Activated naive CD4-positive, alpha-beta T cell treated with anti-CD3 and anti-CD28 coated beads for 36 hours (primary cell): ENCODE measurements at regions not wholly inside any gene's neighbourhood (a gene's known extent, or its start where the extent isn't known, plus 50 kb on each side); places are given as distances from the start of the nearest gene placed in this dataset.

Experiments
- CTCF ChIA-PET: fragments of 350-600 bp; sonication (Branson Sonifier 250); formaldehyde crosslinking; loops from one replicate; lab custom pipeline; 2021; ENCODE audit warnings: antibody characterized with exemption; lab: Charles Lee
- DNase-seq: peaks from one replicate; pipeline ENCODE4 v3.0.0-alpha.2; 2020
- H3K27ac Mint-ChIP-seq: one replicate; pipeline ENCODE4 v1.8.0; 2021; ENCODE audit warnings: mild to moderate bottlenecking, mixed read lengths
- H3K27me3 Mint-ChIP-seq: one replicate; pipeline ENCODE4 v1.8.0; 2021; ENCODE audit warnings: low read depth, mixed read lengths
- H3K36me3 Mint-ChIP-seq: one replicate; pipeline ENCODE4 v1.8.0; 2021; ENCODE audit warnings: low read depth, mixed read lengths
- H3K4me1 Mint-ChIP-seq: one replicate; pipeline ENCODE4 v1.8.0; 2021; ENCODE audit warnings: low read depth, mixed read lengths
- H3K4me3 Mint-ChIP-seq: one replicate; pipeline ENCODE4 v1.8.0; 2021; ENCODE audit warnings: mild to moderate bottlenecking, moderate library complexity, mixed read lengths
- H3K9me3 Mint-ChIP-seq: one replicate; pipeline ENCODE4 v1.8.0; 2021; ENCODE audit warnings: mixed read lengths
- intact Hi-C: fragments of 100-400 bp; cut with micrococcal nuclease; formaldehyde crosslinking; loops from one replicate; pipeline ENCODE4 v1.15.1; 2023

GRCh38 chr2:71787476-71788185 is 334.3 kb downstream of the DYSF start:
- CTCF ChIA-PET: interaction anchor here (0.5 kb wide), 1 partner anchor 248 kb away, joined by 5 read pairs; no protein-coding TSS in a partner anchor
- H3K4me1 Mint-ChIP-seq: no peaks in the 10 kb centered on the region
- peaks cover 4% of the 10 kb centered on the region for H3K27me3 Mint-ChIP-seq
- H3K36me3 Mint-ChIP-seq: no peaks in the 10 kb centered on the region
- H3K4me3 Mint-ChIP-seq: no peak overlapping the region
- H3K27ac Mint-ChIP-seq: no peak overlapping the region
- DNase-seq: no peak
- H3K9me3 Mint-ChIP-seq: no peaks in the 10 kb centered on the region
- intact Hi-C loops: no loop called here

GRCh38 chr2:71787108-71787415 is 333.7 kb downstream of the DYSF start:
- Mint-ChIP-seq H3K36me3 (no peaks in the 10 kb centered on the region), H3K4me3 (no peak overlapping the region), H3K4me1 (no peaks in the 10 kb centered on the region), H3K9me3 (no peaks in the 10 kb centered on the region), H3K27ac (no peak overlapping the region), H3K27me3 (peaks cover 4% of the 10 kb centered on the region)
- intact Hi-C loops: no loop called here
- CTCF ChIA-PET: interaction anchor here (0.5 kb wide), 1 partner anchor 247 kb away, joined by 5 read pairs; no protein-coding TSS in a partner anchor
- DNase-seq: no peak

GRCh38 chr2:71786291-71787107 is 333.1 kb downstream of the DYSF start:
- intact Hi-C loops: no loop called here
- Mint-ChIP-seq H3K4me1 (no peaks in the 10 kb centered on the region), H3K27me3 (peaks cover 4% of the 10 kb centered on the region), H3K4me3 (no peak overlapping the region), H3K9me3 (no peaks in the 10 kb centered on the region), H3K27ac (no peak overlapping the region), H3K36me3 (no peaks in the 10 kb centered on the region)
- CTCF ChIA-PET: interaction anchor here (0.5 kb wide), 1 partner anchor 247 kb away, joined by 5 read pairs; no protein-coding TSS in a partner anchor
- DNase-seq: no peak

GRCh38 chr2:71785516-71785981 is 332.2 kb downstream of the DYSF start:
- intact Hi-C loops: no loop called here
- DNase-seq: no peak
- Mint-ChIP-seq H3K4me1 (no peaks in the 10 kb centered on the region), H3K27ac (no peak overlapping the region), H3K9me3 (no peaks in the 10 kb centered on the region), H3K36me3 (no peaks in the 10 kb centered on the region), H3K4me3 (no peak overlapping the region), H3K27me3 (peaks cover 4% of the 10 kb centered on the region)
- CTCF ChIA-PET: no interaction called here

- Mint-ChIP-seq H3K36me3 (no peaks in the 10 kb centered on the region), H3K4me1 (no peaks in the 10 kb centered on the region)
Measured at GRCh38 chr2:71784734-71785511, 331.6 kb downstream of the DYSF start.

GRCh38 chr2:71783815-71784214 is 330.5 kb downstream of the DYSF start:
- DNase-seq: no peak
- Mint-ChIP-seq H3K27me3 (peaks cover 4% of the 10 kb centered on the region), H3K4me3 (no peak overlapping the region), H3K4me1 (no peaks in the 10 kb centered on the region), H3K36me3 (no peaks in the 10 kb centered on the region), H3K9me3 (no peaks in the 10 kb centered on the region), H3K27ac (no peak overlapping the region)
- intact Hi-C loops: no loop called here
- CTCF ChIA-PET: no interaction called here

More at GRCh38 chr2:71784734-71785511, 331.6 kb downstream of the DYSF start:
- H3K4me3 Mint-ChIP-seq: no peak overlapping the region
- H3K27me3 Mint-ChIP-seq: peaks cover 4% of the 10 kb centered on the region
- CTCF ChIA-PET: no interaction called here
- no peak overlapping the region for H3K27ac Mint-ChIP-seq
- H3K9me3 Mint-ChIP-seq: no peaks in the 10 kb centered on the region
- intact Hi-C loops: no loop called here
- no peak for DNase-seq

- Mint-ChIP-seq H3K9me3 (no peaks in the 10 kb centered on the region), H3K4me1 (no peaks in the 10 kb centered on the region), H3K4me3 (no peak overlapping the region), H3K27ac (no peak overlapping the region), H3K36me3 (no peaks in the 10 kb centered on the region), H3K27me3 (peaks cover 4% of the 10 kb centered on the region)
- CTCF ChIA-PET: no interaction called here
- no peak for DNase-seq
- intact Hi-C loops: no loop called here
Measured at GRCh38 chr2:71783215-71783614, 329.9 kb downstream of the DYSF start.

GRCh38 chr2:71782323-71782722 is 329.0 kb downstream of the DYSF start:
- Mint-ChIP-seq H3K4me3 (no peak overlapping the region), H3K27ac (no peak overlapping the region), H3K4me1 (no peaks in the 10 kb centered on the region), H3K9me3 (no peaks in the 10 kb centered on the region), H3K36me3 (no peaks in the 10 kb centered on the region), H3K27me3 (peaks cover 4% of the 10 kb centered on the region)
- CTCF ChIA-PET: no interaction called here
- intact Hi-C loops: no loop called here
- DNase-seq: no peak

- H3K4me1 Mint-ChIP-seq: no peaks in the 10 kb centered on the region
- no peaks in the 10 kb centered on the region for H3K9me3 Mint-ChIP-seq
- DNase-seq: no peak
- intact Hi-C loops: no loop called here
- CTCF ChIA-PET: no interaction called here
- peaks cover 4% of the 10 kb centered on the region for H3K27me3 Mint-ChIP-seq
- no peak overlapping the region for H3K27ac Mint-ChIP-seq
- H3K36me3 Mint-ChIP-seq: no peaks in the 10 kb centered on the region
- H3K4me3 Mint-ChIP-seq: no peak overlapping the region
Measured at GRCh38 chr2:71781695-71782228, 328.4 kb downstream of the DYSF start.

- no peaks in the 10 kb centered on the region for H3K4me1 Mint-ChIP-seq
- no peak for DNase-seq
- intact Hi-C loops: no loop called here
- CTCF ChIA-PET: no interaction called here
- H3K27me3 Mint-ChIP-seq: no peaks in the 10 kb centered on the region
- no peaks in the 10 kb centered on the region for H3K9me3 Mint-ChIP-seq
- H3K4me3 Mint-ChIP-seq: no peak overlapping the region
- no peaks in the 10 kb centered on the region for H3K36me3 Mint-ChIP-seq
- H3K27ac Mint-ChIP-seq: no peak overlapping the region
Measured at GRCh38 chr2:71780162-71780561, 326.8 kb downstream of the DYSF start.

GRCh38 chr2:71779774-71780105 is 326.4 kb downstream of the DYSF start:
- H3K4me3 Mint-ChIP-seq: no peak overlapping the region
- H3K9me3 Mint-ChIP-seq: no peaks in the 10 kb centered on the region
- no peaks in the 10 kb centered on the region for H3K27me3 Mint-ChIP-seq
- CTCF ChIA-PET: interaction anchor here (1.2 kb wide), 1 partner anchor 18 kb away, joined by 6 read pairs; no protein-coding TSS in a partner anchor
- no peaks in the 10 kb centered on the region for H3K4me1 Mint-ChIP-seq
- H3K27ac Mint-ChIP-seq: no peak overlapping the region
- intact Hi-C loops: no loop called here
- no peaks in the 10 kb centered on the region for H3K36me3 Mint-ChIP-seq
- DNase-seq: no peak
